Endothelial cell (in vitro differentiated cells): ENCODE measurements at regions not wholly inside any gene's neighbourhood (a gene's known extent, or its start where the extent isn't known, plus 50 kb on each side); places are given as distances from the start of the nearest gene placed in this dataset.

ENCODE experiments used
- DNase-seq: peaks from one replicate; pipeline ENCODE4 v3.0.0; 2021; ENCODE audit warnings: low spot score
- H3K27ac Mint-ChIP-seq: one replicate; pipeline ENCODE4 v1.8.0; 2021; ENCODE audit warnings: mixed read lengths, inconsistent platforms; ENCODE audit not compliant: unreplicated experiment
- H3K27me3 Mint-ChIP-seq: one replicate; pipeline ENCODE4 v1.8.0; 2021; ENCODE audit warnings: mild to moderate bottlenecking, moderate library complexity, mixed read lengths, inconsistent platforms; ENCODE audit not compliant: unreplicated experiment
- H3K36me3 Mint-ChIP-seq: one replicate; pipeline ENCODE4 v1.8.0; 2021; ENCODE audit warnings: mild to moderate bottlenecking, low read depth, mixed read lengths, inconsistent platforms; ENCODE audit not compliant: unreplicated experiment
- H3K4me1 Mint-ChIP-seq: one replicate; pipeline ENCODE4 v1.8.0; 2021; ENCODE audit warnings: mild to moderate bottlenecking, mixed read lengths, inconsistent platforms; ENCODE audit not compliant: unreplicated experiment
- H3K4me3 Mint-ChIP-seq: one replicate; pipeline ENCODE4 v1.8.0; 2021; ENCODE audit warnings: mild to moderate bottlenecking, mixed read lengths, inconsistent platforms; ENCODE audit not compliant: unreplicated experiment
- H3K9me3 Mint-ChIP-seq: one replicate; pipeline ENCODE4 v1.8.0; 2021; ENCODE audit warnings: mixed read lengths, inconsistent platforms; ENCODE audit not compliant: unreplicated experiment
- TF ChIP-seq, protein P1 (sequence below): fragments of 200-600 bp; sonication (generic); IDR thresholded peaks from one replicate; pipeline ENCODE4 v1.5.0; 2021; ENCODE audit warnings: antibody characterized with exemption; ENCODE audit not compliant: unreplicated experiment

DNA sequence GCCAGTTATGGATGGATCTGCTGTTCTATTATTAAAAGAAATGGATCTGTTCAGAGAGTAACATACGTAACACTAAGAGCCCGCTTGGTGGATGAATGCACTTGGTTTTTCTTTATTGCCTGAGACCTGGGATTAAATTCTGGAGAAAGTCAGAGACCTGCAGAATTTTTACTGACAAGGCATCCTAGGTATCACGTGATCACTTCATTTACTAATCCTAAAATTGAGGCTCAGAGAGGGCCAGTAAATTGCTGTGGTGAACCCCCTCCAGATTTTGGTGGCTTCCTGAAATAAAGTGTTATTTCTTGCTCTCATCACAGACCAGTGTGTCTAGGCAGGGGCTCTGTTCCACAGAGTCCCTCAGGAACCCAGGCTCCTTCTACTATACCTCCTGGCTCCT, 187.9 kb upstream of the LARGE1 start:
- peaks cover 5% of the 10 kb centered on the region for H3K27me3 Mint-ChIP-seq
- peaks cover 16% of the 10 kb centered on the region for H3K9me3 Mint-ChIP-seq
- H3K27ac Mint-ChIP-seq: no peak overlapping the region
- TF ChIP-seq, protein P1, sequence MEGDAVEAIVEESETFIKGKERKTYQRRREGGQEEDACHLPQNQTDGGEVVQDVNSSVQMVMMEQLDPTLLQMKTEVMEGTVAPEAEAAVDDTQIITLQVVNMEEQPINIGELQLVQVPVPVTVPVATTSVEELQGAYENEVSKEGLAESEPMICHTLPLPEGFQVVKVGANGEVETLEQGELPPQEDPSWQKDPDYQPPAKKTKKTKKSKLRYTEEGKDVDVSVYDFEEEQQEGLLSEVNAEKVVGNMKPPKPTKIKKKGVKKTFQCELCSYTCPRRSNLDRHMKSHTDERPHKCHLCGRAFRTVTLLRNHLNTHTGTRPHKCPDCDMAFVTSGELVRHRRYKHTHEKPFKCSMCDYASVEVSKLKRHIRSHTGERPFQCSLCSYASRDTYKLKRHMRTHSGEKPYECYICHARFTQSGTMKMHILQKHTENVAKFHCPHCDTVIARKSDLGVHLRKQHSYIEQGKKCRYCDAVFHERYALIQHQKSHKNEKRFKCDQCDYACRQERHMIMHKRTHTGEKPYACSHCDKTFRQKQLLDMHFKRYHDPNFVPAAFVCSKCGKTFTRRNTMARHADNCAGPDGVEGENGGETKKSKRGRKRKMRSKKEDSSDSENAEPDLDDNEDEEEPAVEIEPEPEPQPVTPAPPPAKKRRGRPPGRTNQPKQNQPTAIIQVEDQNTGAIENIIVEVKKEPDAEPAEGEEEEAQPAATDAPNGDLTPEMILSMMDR: no peak
- no peaks in the 10 kb centered on the region for H3K4me1 Mint-ChIP-seq
- DNase-seq: no peak
- H3K4me3 Mint-ChIP-seq: no peak overlapping the region
- peaks cover 8% of the 10 kb centered on the region for H3K36me3 Mint-ChIP-seq

GRCh38 chr22:34111210-34111824, 191.0 kb upstream of the LARGE1 start:
- TF ChIP-seq, protein P1: peak; percentile 48
- peaks cover 4% of the 10 kb centered on the region for H3K36me3 Mint-ChIP-seq
- peaks cover 3% of the 10 kb centered on the region for H3K27me3 Mint-ChIP-seq
- H3K9me3 Mint-ChIP-seq: peaks cover 24% of the 10 kb centered on the region
- H3K27ac Mint-ChIP-seq: no peak overlapping the region
- H3K4me1 Mint-ChIP-seq: no peaks in the 10 kb centered on the region
- no peak overlapping the region for H3K4me3 Mint-ChIP-seq
- peak; percentile 13 for DNase-seq

DNA sequence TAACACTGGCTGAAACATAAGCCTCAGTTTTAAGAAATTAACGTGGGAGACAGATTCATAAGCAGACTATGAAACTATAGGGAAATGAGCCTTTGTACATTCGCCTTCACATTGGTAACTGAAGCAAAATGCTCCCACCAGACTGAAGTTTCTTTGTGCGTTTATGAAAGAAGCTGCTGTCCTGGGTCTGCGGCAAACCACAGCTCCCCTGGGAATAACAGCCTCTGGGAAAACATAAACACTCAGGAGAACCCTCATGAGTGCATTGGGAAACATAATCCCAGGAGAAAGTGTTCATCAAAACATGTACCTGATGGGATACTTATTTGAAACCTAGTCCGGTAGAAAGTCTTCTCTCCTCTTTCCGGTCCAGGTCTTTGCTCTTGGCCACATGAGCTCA, 193.1 kb upstream of the LARGE1 start:
- DNase-seq: no peak
- Mint-ChIP-seq H3K36me3 (no peaks in the 10 kb centered on the region), H3K4me3 (no peak overlapping the region), H3K27ac (no peak overlapping the region), H3K4me1 (no peaks in the 10 kb centered on the region), H3K27me3 (no peaks in the 10 kb centered on the region), H3K9me3 (peaks cover 18% of the 10 kb centered on the region)
- TF ChIP-seq, protein P1: no peak

DNA sequence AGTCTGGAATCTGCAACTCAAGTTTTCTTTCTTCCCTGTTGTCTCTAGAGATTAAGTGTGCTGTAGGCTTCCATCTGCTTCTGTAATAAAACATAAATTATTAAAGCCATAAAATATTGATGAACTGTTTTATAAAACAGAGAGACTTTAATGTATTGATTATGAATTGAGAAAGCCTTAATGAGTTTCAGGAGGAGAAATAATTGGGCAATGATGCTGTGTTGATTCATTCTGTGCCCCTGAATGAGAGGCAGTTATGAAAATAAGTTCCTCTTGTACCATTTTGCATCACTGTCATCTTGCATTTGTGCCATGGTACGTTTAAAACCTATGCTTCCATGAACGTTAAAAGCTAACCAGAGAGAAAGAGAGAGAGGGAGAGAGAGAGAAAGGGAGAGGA, 194.1 kb upstream of the LARGE1 start:
- no peak overlapping the region for H3K27ac Mint-ChIP-seq
- TF ChIP-seq, protein P1: no peak
- H3K4me1 Mint-ChIP-seq: no peaks in the 10 kb centered on the region
- H3K27me3 Mint-ChIP-seq: no peaks in the 10 kb centered on the region
- no peak overlapping the region for H3K4me3 Mint-ChIP-seq
- no peaks in the 10 kb centered on the region for H3K36me3 Mint-ChIP-seq
- peaks cover 17% of the 10 kb centered on the region for H3K9me3 Mint-ChIP-seq
- DNase-seq: no peak

DNA sequence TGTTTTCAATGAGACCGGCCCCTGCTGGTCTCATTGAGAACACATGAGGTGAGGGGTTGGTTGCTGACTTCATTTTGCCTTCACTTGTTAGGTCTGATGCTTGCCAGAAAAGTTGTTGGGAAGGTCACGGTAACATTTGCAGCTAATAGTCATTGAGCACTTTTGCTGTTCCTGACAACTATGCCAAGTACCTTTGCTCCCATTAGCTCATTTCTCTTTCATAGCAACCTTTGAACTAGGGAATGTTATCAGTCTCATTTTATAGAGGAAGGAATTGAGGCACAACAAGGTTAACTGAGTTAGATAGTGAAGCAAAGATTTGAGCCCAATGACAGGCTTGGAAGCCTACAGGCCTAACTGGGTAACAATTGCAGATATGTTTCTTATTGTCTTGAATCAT, 195.4 kb upstream of the LARGE1 start:
- H3K27ac Mint-ChIP-seq: no peak overlapping the region
- no peak overlapping the region for H3K4me3 Mint-ChIP-seq
- H3K4me1 Mint-ChIP-seq: no peaks in the 10 kb centered on the region
- H3K36me3 Mint-ChIP-seq: no peaks in the 10 kb centered on the region
- H3K9me3 Mint-ChIP-seq: peaks cover 13% of the 10 kb centered on the region
- no peak for DNase-seq
- no peaks in the 10 kb centered on the region for H3K27me3 Mint-ChIP-seq
- TF ChIP-seq, protein P1: no peak
